ENCODE measurements at regions not wholly inside any gene's neighbourhood (a gene's known extent, or its start where the extent isn't known, plus 50 kb on each side); places are given as distances from the start of the nearest gene placed in this dataset.
"Not testable (repeated sequence)": the region's sequence is repeated elsewhere in the genome, so short reads cannot be mapped to it uniquely, and the experiment has no call there.

DNA sequence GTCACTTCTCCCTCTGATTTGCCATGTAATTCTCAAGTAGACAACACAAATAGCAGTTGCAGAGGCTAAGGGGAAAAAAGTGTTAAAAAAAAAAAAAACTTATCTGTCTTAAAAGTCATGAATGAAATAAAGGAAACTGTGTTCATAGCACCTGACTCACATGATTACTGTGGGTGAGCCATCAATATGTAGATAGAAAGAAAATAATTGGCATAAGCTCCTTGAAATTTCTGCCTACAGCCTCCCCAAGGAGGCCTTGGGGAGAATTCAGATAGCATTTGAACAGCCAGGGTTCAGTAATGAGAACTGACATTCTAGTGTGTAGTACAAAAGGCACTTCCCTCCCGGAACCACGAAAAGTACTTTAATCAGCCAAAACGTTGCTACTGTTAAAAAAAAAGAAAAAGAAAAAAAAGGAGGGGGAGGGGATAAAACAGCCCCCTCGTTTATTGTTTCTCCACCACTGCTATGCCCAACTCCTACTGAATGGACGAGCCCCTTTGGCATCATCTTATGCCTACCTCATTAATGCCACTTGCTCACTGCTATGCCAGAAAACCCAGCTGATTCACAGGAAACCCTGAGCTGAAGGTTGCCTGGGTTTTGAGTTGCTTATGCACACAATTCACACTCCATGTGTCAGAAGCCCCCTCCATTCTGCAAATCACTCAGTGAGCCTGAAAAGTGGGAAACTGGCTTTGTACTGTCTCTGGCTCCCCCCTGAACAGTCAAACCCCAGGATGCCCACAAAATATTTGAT lies 65.5 kb upstream of the KLF7 start:
- Histone ChIP-seq H2AFZ (ENCODE audit: low read depth, low read length) (no peak overlapping the region), H3K27ac (ENCODE audit: low read length) (no peak overlapping the region), H3K27me3 (ENCODE audit: low read depth, low read length) (no peaks in the 10 kb centered on the region), H4K20me1 (ENCODE audit: insufficient read depth, low read length) (no peaks in the 10 kb centered on the region), H3K79me2 (ENCODE audit: low read length) (no peaks in the 10 kb centered on the region), H3K4me2 (ENCODE audit: low read length) (no peak overlapping the region), H3K9ac (ENCODE audit: low read length) (no peak overlapping the region), H3K9me3 (ENCODE audit: insufficient read depth, low read length) (no peaks in the 10 kb centered on the region), H3K4me1 (ENCODE audit: low read length) (peaks cover 8% of the 10 kb centered on the region; the same call in 1 of the 2 replicates), H3K36me3 (replicated peaks; ENCODE audit: low read depth, low read length) (no peaks in the 10 kb centered on the region), H3K4me3 (ENCODE audit: low read length) (no peak overlapping the region)
- TF ChIP-seq, protein P1, sequence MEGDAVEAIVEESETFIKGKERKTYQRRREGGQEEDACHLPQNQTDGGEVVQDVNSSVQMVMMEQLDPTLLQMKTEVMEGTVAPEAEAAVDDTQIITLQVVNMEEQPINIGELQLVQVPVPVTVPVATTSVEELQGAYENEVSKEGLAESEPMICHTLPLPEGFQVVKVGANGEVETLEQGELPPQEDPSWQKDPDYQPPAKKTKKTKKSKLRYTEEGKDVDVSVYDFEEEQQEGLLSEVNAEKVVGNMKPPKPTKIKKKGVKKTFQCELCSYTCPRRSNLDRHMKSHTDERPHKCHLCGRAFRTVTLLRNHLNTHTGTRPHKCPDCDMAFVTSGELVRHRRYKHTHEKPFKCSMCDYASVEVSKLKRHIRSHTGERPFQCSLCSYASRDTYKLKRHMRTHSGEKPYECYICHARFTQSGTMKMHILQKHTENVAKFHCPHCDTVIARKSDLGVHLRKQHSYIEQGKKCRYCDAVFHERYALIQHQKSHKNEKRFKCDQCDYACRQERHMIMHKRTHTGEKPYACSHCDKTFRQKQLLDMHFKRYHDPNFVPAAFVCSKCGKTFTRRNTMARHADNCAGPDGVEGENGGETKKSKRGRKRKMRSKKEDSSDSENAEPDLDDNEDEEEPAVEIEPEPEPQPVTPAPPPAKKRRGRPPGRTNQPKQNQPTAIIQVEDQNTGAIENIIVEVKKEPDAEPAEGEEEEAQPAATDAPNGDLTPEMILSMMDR (IDR thresholded peaks at IDR 0.05; ENCODE audit: low read depth, low read length) = no peak
- no peak for TF ChIP-seq EZH2phosphoT487 (IDR thresholded peaks at IDR 0.05; ENCODE audit: low read depth)

DNA sequence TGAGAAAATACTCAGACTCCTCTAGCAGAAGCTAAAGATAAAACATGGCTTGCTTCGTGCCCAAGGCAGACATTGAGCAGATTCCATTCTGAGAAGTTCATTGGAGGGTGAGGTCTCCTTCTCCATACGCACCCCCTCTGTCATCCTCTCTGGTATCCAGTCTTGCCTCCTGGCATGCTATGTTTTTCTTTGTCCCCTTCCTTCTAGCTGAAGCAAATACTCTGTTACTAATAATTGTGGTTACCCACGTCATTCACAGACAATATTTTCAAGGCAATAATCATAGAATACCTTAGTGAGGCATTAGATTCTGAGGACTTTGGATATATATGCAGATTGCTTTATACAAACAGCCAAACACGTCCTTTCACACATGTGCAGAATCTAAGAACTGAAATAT lies 66.2 kb upstream of the KLF7 start:
- Histone ChIP-seq H3K27ac (ENCODE audit: low read length) (no peak overlapping the region), H4K20me1 (ENCODE audit: insufficient read depth, low read length) (no peaks in the 10 kb centered on the region), H3K27me3 (ENCODE audit: low read depth, low read length) (no peaks in the 10 kb centered on the region), H3K4me3 (ENCODE audit: low read length) (no peak overlapping the region), H3K36me3 (replicated peaks; ENCODE audit: low read depth, low read length) (no peaks in the 10 kb centered on the region), H3K4me2 (ENCODE audit: low read length) (no peak overlapping the region), H2AFZ (ENCODE audit: low read depth, low read length) (no peak overlapping the region), H3K4me1 (ENCODE audit: low read length) (peaks cover 8% of the 10 kb centered on the region; the same call in 1 of the 2 replicates), H3K9me3 (ENCODE audit: insufficient read depth, low read length) (no peaks in the 10 kb centered on the region), H3K9ac (ENCODE audit: low read length) (no peak overlapping the region), H3K79me2 (ENCODE audit: low read length) (no peaks in the 10 kb centered on the region)
- TF ChIP-seq, protein P1 (IDR thresholded peaks at IDR 0.05; ENCODE audit: low read depth, low read length) = no peak
- TF ChIP-seq EZH2phosphoT487 (IDR thresholded peaks at IDR 0.05; ENCODE audit: low read depth) = no peak

GRCh38 chr2:207233141-207233540 lies 67.4 kb upstream of the KLF7 start:
- not testable (repeated sequence) for H3K27me3 ChIP-seq (ENCODE audit: low read depth, low read length); H3K4me3 ChIP-seq (ENCODE audit: low read length); H3K4me2 ChIP-seq (ENCODE audit: low read length); H3K4me1 ChIP-seq (ENCODE audit: low read length); H3K36me3 ChIP-seq (replicated peaks; ENCODE audit: low read depth, low read length); H3K9me3 ChIP-seq (ENCODE audit: insufficient read depth, low read length); H3K79me2 ChIP-seq (ENCODE audit: low read length); H2AFZ ChIP-seq (ENCODE audit: low read depth, low read length); H3K9ac ChIP-seq (ENCODE audit: low read length); H4K20me1 ChIP-seq (ENCODE audit: insufficient read depth, low read length); H3K27ac ChIP-seq (ENCODE audit: low read length)

DNA sequence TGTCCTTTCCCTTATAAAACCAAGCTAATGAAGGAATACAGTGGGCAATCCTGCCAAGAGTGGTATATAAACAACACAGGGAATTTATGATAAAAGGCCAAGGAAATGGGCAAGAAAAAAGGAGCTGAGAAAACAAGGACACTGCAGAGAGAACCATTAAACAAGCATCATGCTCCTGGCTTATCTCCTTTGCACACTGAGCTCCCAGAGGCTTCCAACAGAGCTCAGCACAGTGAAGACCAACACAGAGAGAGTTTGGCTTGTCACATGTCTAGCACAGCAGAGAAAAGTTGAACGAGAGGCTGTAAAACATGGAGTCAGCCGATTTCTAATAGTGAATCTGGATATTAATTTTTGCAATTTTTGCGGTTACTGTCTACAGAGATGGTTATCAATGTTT lies 68.0 kb upstream of the KLF7 start:
- Histone ChIP-seq H3K36me3 (replicated peaks; ENCODE audit: low read depth, low read length) (no peaks in the 10 kb centered on the region), H3K27me3 (ENCODE audit: low read depth, low read length) (no peaks in the 10 kb centered on the region), H3K27ac (ENCODE audit: low read length) (no peak overlapping the region), H3K79me2 (ENCODE audit: low read length) (no peaks in the 10 kb centered on the region), H3K4me1 (ENCODE audit: low read length) (peaks cover 8% of the 10 kb centered on the region; the same call in 1 of the 2 replicates), H2AFZ (ENCODE audit: low read depth, low read length) (no peak overlapping the region), H3K9ac (ENCODE audit: low read length) (no peak overlapping the region), H3K9me3 (ENCODE audit: insufficient read depth, low read length) (no peaks in the 10 kb centered on the region), H3K4me3 (ENCODE audit: low read length) (no peak overlapping the region), H4K20me1 (ENCODE audit: insufficient read depth, low read length) (no peaks in the 10 kb centered on the region), H3K4me2 (ENCODE audit: low read length) (no peak overlapping the region)
- no peak for TF ChIP-seq EZH2phosphoT487 (IDR thresholded peaks at IDR 0.05; ENCODE audit: low read depth)
- TF ChIP-seq, protein P1 (IDR thresholded peaks at IDR 0.05; ENCODE audit: low read depth, low read length) = no peak

Measured in OCI-LY3 (cell line).